ENCODE measurements at regions not wholly inside any gene's neighbourhood (a gene's known extent, or its start where the extent isn't known, plus 50 kb on each side); places are given as distances from the start of the nearest gene placed in this dataset.

DNA sequence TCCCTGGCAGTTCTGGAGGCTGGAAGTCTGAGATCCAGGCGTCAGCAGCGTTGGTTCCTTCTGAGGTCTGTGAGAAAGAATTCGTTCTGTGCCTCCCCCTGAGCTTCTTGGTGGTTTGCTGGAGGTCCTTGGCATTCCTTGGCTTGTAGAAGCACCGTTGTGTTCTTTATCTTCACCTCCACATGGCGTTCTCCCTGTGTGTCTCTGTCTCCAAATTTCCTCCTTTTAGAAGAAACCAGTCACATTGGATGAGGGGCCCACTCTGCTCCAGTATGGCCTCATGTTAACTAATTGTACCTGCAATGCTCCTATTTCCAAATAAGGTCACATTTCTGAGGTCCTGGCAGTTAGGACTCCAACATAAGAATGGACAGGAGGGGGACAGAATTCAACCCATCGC is 73.0 kb upstream of the BACH2 start:
- TF ChIP-seq, protein P1, sequence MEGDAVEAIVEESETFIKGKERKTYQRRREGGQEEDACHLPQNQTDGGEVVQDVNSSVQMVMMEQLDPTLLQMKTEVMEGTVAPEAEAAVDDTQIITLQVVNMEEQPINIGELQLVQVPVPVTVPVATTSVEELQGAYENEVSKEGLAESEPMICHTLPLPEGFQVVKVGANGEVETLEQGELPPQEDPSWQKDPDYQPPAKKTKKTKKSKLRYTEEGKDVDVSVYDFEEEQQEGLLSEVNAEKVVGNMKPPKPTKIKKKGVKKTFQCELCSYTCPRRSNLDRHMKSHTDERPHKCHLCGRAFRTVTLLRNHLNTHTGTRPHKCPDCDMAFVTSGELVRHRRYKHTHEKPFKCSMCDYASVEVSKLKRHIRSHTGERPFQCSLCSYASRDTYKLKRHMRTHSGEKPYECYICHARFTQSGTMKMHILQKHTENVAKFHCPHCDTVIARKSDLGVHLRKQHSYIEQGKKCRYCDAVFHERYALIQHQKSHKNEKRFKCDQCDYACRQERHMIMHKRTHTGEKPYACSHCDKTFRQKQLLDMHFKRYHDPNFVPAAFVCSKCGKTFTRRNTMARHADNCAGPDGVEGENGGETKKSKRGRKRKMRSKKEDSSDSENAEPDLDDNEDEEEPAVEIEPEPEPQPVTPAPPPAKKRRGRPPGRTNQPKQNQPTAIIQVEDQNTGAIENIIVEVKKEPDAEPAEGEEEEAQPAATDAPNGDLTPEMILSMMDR (IDR thresholded peaks at IDR 0.05; ENCODE audit: extremely low read depth in 1 of 2, insufficient read depth in 1 of 2, low read depth in 1 of 2, low read length in 2 of 2) = no peak
- TF ChIP-seq MYC (IDR thresholded peaks at IDR 0.05; ENCODE audit: low read depth, low read length) (no peak), EZH2 (IDR thresholded peaks at IDR 0.05; ENCODE audit: borderline replicate concordance, low read depth, low read length, severe bottlenecking) (no peak), POLR2A (IDR thresholded peaks at IDR 0.05; ENCODE audit: low read depth, low read length) (no peak)

Measured in endothelial cell of umbilical vein (primary cell).